Endothelial cell of umbilical vein (primary cell): ENCODE measurements at regions not wholly inside any gene's neighbourhood (a gene's known extent, or its start where the extent isn't known, plus 50 kb on each side); places are given as distances from the start of the nearest gene placed in this dataset.

Experiments used
- BruUV-seq: library from RNA; stranded (reverse); fragments of 400-500 nt; replicated peaks from 2 replicates; lab custom pipeline; 2021; lab: Mats Ljungman, UMichigan
- CTCF ChIA-PET: fragments of 300-600, 350-600 bp; sonication (Branson Sonifier 250); formaldehyde crosslinking; loops from one replicate; lab custom pipeline; 2021; ENCODE audit warnings: antibody characterized with exemption, inconsistent platforms; lab: Charles Lee
- POLR2A ChIA-PET: fragments of 300-600, 350-600 bp; sonication (Branson Sonifier 250); formaldehyde crosslinking; loops from one replicate; lab custom pipeline; 2021; ENCODE audit warnings: antibody characterized with exemption, inconsistent platforms; lab: Charles Lee
- DNase-seq: peaks from one replicate; pipeline ENCODE4 v3.0.0-alpha.2; 2011; ENCODE audit warnings: low read depth, low spot score
- FAIRE-seq: peaks from 2 replicates; lab custom pipeline; 2011; peaks lifted over from hg19 to GRCh38; lab: Jason Lieb, UNC
- H2AFZ ChIP-seq: 2 replicates; pipeline ENCODE4 v1.6.0; 2012; ENCODE audit warnings: low read depth, low read length, control low read depth, inconsistent platforms
- H3K27ac ChIP-seq: 2 replicates; pipeline ENCODE4 v1.5.1; 2011; ENCODE audit warnings: low read depth, mild to moderate bottlenecking, control low read depth, low read length, moderate library complexity; ENCODE audit not compliant: insufficient read depth
- H3K27me3 ChIP-seq, 2 experiments: 2 replicates each; pipeline versions ENCODE4 v1.6.0 to v1.6.1; 2011; ENCODE audit warnings: low read length in 2 of 2, mixed read lengths in 1 of 2; ENCODE audit not compliant: control insufficient read depth in 2 of 2, insufficient read depth in 2 of 2
- H3K36me3 ChIP-seq, 2 experiments: 2 replicates in 1 of 2; 3 replicates in 1 of 2; pipeline ENCODE4 v1.5.1; 2011; ENCODE audit warnings: low read length in 2 of 2, mild to moderate bottlenecking in 1 of 2, moderate library complexity in 1 of 2; ENCODE audit not compliant: control insufficient read depth in 2 of 2, insufficient read depth in 2 of 2; ENCODE audit errors: extremely low read depth in 1 of 2
- H3K4me1 ChIP-seq: 3 replicates; pipeline ENCODE4 v1.5.1; 2011; ENCODE audit warnings: mild to moderate bottlenecking, low read length; ENCODE audit not compliant: control insufficient read depth, insufficient read depth; ENCODE audit errors: extremely low read depth
- H3K4me2 ChIP-seq: 2 replicates; pipeline ENCODE4 v1.6.1; 2011; ENCODE audit warnings: low read length, control low read depth, mixed read lengths; ENCODE audit not compliant: insufficient read depth
- H3K4me3 ChIP-seq, 3 experiments: fragments of 200-600 bp in 1 of 3; sonication (generic), shearing (Covaris generic) in 1 of 3; replicated peaks in 1 of 3; 2 replicates each; pipeline ENCODE4 v1.5.1; 2011 to 2016; ENCODE audit warnings: control low read depth in 3 of 3, low read length in 3 of 3, mild to moderate bottlenecking in 2 of 3, inconsistent platforms in 1 of 3, low read depth in 1 of 3, moderate library complexity in 1 of 3; ENCODE audit not compliant: insufficient read depth in 1 of 3
- H3K79me2 ChIP-seq: 2 replicates; pipeline ENCODE4 v1.6.0; 2012; ENCODE audit warnings: low read length, inconsistent platforms; ENCODE audit not compliant: control insufficient read depth, insufficient read depth
- H3K9ac ChIP-seq: replicated peaks from 2 replicates; pipeline ENCODE3; 2011; ENCODE audit warnings: low read length, control low read depth; ENCODE audit not compliant: insufficient read depth; ENCODE audit errors: extremely low read depth
- H3K9me1 ChIP-seq: replicated peaks from 3 replicates; pipeline ENCODE4 v1.6.0; 2011; ENCODE audit warnings: mild to moderate bottlenecking, low read length; ENCODE audit not compliant: control insufficient read depth, insufficient read depth; ENCODE audit errors: extremely low read depth
- H3K9me3 ChIP-seq: replicated peaks from 2 replicates; pipeline ENCODE4 v1.5.1; 2012; ENCODE audit warnings: low read length, inconsistent platforms; ENCODE audit not compliant: control insufficient read depth, insufficient read depth
- H4K20me1 ChIP-seq: replicated peaks from 2 replicates; pipeline ENCODE3; 2011; ENCODE audit warnings: mild to moderate bottlenecking, low read length; ENCODE audit not compliant: control insufficient read depth, insufficient read depth; ENCODE audit errors: extremely low read depth
- CTCF ChIP-seq, 2 donors: IDR thresholded peaks; 1 replicate in 1 of 2; 2 replicates in 1 of 2; pipeline ENCODE4 v1.5.1; 2011; ENCODE audit warnings: low read length in 2 of 2, mild to moderate bottlenecking in 2 of 2, moderate library complexity in 2 of 2, control low read depth in 1 of 2, inconsistent platforms in 1 of 2, low read depth in 1 of 2; ENCODE audit not compliant: insufficient read depth in 1 of 2; ENCODE audit errors: extremely low read depth in 1 of 2
- EZH2 ChIP-seq: IDR thresholded peaks from 2 replicates; pipeline ENCODE4 v1.6.1; 2012; ENCODE audit warnings: borderline replicate concordance, low read depth, mild to moderate bottlenecking, moderate library complexity, low read length, inconsistent platforms; ENCODE audit not compliant: severe bottlenecking
- FOS ChIP-seq: IDR thresholded peaks from 2 replicates; pipeline ENCODE4 v1.6.1; 2011; ENCODE audit warnings: mild to moderate bottlenecking, low read length, moderate library complexity, borderline replicate concordance; ENCODE audit not compliant: insufficient read depth
- GATA2 ChIP-seq: IDR thresholded peaks from 2 replicates; pipeline ENCODE4 v1.7.0; 2011; ENCODE audit warnings: low read depth, mild to moderate bottlenecking, moderate library complexity, mixed read lengths, low read length; ENCODE audit not compliant: insufficient read length, insufficient read depth
- JUN ChIP-seq: IDR thresholded peaks from 2 replicates; pipeline ENCODE4 v1.6.1; 2011; ENCODE audit warnings: borderline replicate concordance, low read depth; ENCODE audit not compliant: insufficient read length, insufficient read depth
- MAX ChIP-seq: IDR thresholded peaks from 2 replicates; pipeline ENCODE4 v1.6.1; 2011; ENCODE audit not compliant: insufficient read depth, insufficient read length
- MYC ChIP-seq: IDR thresholded peaks from one replicate; pipeline ENCODE4 v1.6.1; 2011; ENCODE audit warnings: mild to moderate bottlenecking, low read depth, low read length
- POLR2A ChIP-seq: IDR thresholded peaks from 2 replicates; pipeline ENCODE4 v1.6.1; 2012; ENCODE audit warnings: low read depth, mild to moderate bottlenecking, control low read depth, low read length
- POLR2AphosphoS5 ChIP-seq: IDR thresholded peaks from 2 replicates; pipeline ENCODE4 v1.6.1; 2012; ENCODE audit warnings: low read depth, mild to moderate bottlenecking, control low read depth, low read length, moderate library complexity; ENCODE audit not compliant: insufficient read depth
- dilution Hi-C: fragments of 300-500 bp; cut with MboI; formaldehyde crosslinking; loops from one replicate; pipeline ENCODE4 v1.15.0; 2019; ENCODE audit warnings: low sequenced_read_pairs; ENCODE audit not compliant: extremely low pct_ligation_motif_present
- intact Hi-C: fragments of 100-400 bp; cut with micrococcal nuclease; formaldehyde crosslinking; loops from one replicate; pipeline ENCODE4 v1.10.0; 2022

GRCh38 chr15:77944002-77944867, 133.3 kb downstream of the TBC1D2B start:
- FAIRE-seq (peak; percentile 93), DNase-seq (peak; percentile 82)
- Histone ChIP-seq H3K9me1 (no peaks in the 10 kb centered on the region), H3K79me2 (no peaks in the 10 kb centered on the region), H4K20me1 (no peaks in the 10 kb centered on the region), H3K36me3 (no peaks in the 10 kb centered on the region), H3K4me2 (peak overlapping the region; percentile 76), H3K4me1 (peaks cover 6% of the 10 kb centered on the region), H3K9me3 (no peaks in the 10 kb centered on the region), H3K4me3 (peak overlapping the region; percentile 21 to 50 (median 46)), H3K27me3 (no peaks in the 10 kb centered on the region), H3K27ac (peak overlapping the region; percentile 34), H2AFZ (peak overlapping the region; percentile 79), H3K9ac (peak overlapping the region; percentile 23)
- BruUV-seq: TSS peak; percentile 62
- ChIA-PET CTCF (interaction anchor here (1.1 kb wide), 1 partner anchor 164 kb away, joined by 3 read pairs; no protein-coding TSS in a partner anchor), POLR2A (no interaction called here)
- intact Hi-C loops (loop anchor here (1.0 kb wide), 2 partner anchors 15 to 34 kb away; no protein-coding TSS in a partner anchor), dilution Hi-C loops (no loop called here)
- no peak for TF ChIP-seq JUN
- TF ChIP-seq POLR2A: peak; percentile 40

GRCh38 chr15:77942611-77943211, 134.8 kb downstream of the TBC1D2B start:
- ChIA-PET POLR2A (no interaction called here), CTCF (no interaction called here)
- no TSS peak for BruUV-seq
- H3K9me3 ChIP-seq: no peaks in the 10 kb centered on the region
- H3K4me1 ChIP-seq: peaks cover 6% of the 10 kb centered on the region
- H2AFZ ChIP-seq: no peak overlapping the region
- TF ChIP-seq POLR2A (no peak), POLR2AphosphoS5 (no peak), MYC (no peak), EZH2 (no peak), JUN (no peak), CTCF (IDR thresholded peaks at IDR 0.05; ENCODE audit: extremely low read depth in 1 of 2, insufficient read depth in 1 of 2, low read depth in 1 of 2, low read length in 2 of 2) (no peak), FOS (no peak), GATA2 (no peak), MAX (no peak)
- no peaks in the 10 kb centered on the region for H3K36me3 ChIP-seq
- H3K4me2 ChIP-seq: no peak overlapping the region
- intact Hi-C loops (no loop called here), dilution Hi-C loops (no loop called here)
- H3K9me1 ChIP-seq: no peaks in the 10 kb centered on the region
- no peaks in the 10 kb centered on the region for H4K20me1 ChIP-seq
- H3K27me3 ChIP-seq: no peaks in the 10 kb centered on the region
- H3K4me3 ChIP-seq: no peak overlapping the region
- FAIRE-seq (no peak), DNase-seq (no peak)
- H3K27ac ChIP-seq: no peak overlapping the region
- no peaks in the 10 kb centered on the region for H3K79me2 ChIP-seq
- no peak overlapping the region for H3K9ac ChIP-seq
